RKO (cell line): ENCODE measurements at regions not wholly inside any gene's neighbourhood (a gene's known extent, or its start where the extent isn't known, plus 50 kb on each side); places are given as distances from the start of the nearest gene placed in this dataset.
"Not testable (repeated sequence)": the region's sequence is repeated elsewhere in the genome, so short reads cannot be mapped to it uniquely, and the experiment has no call there.

Source experiments
- DNase-seq: peaks from one replicate; pipeline ENCODE4 v3.0.0-alpha.2; 2016; ENCODE audit warnings: low spot score

GRCh38 chr9:7542693-7543092 is 256.9 kb downstream of the DMAC1 start:
- no peak for DNase-seq

- DNase-seq: no peak
Observed at GRCh38 chr9:7542126-7542525, 257.5 kb downstream of the DMAC1 start.

GRCh38 chr9:7536310-7536939 is 263.2 kb downstream of the DMAC1 start:
- DNase-seq: peak; percentile 56

- DNase-seq: no peak
Observed at GRCh38 chr9:7534211-7534935, 265.2 kb downstream of the DMAC1 start.

- DNase-seq: no peak
Observed at GRCh38 chr9:7533376-7534090, 266.0 kb downstream of the DMAC1 start.

- DNase-seq: no peak
Observed at GRCh38 chr9:7523426-7524043, 276.0 kb downstream of the DMAC1 start.

GRCh38 chr9:7520396-7520795 is 279.2 kb downstream of the DMAC1 start:
- no peak for DNase-seq

- no peak for DNase-seq
Observed at GRCh38 chr9:7516376-7516775, 283.2 kb downstream of the DMAC1 start.

GRCh38 chr9:7510199-7510598 is 289.4 kb downstream of the DMAC1 start:
- no peak for DNase-seq

- no peak for DNase-seq
Observed at GRCh38 chr9:7509576-7510145, 289.9 kb downstream of the DMAC1 start.

GRCh38 chr9:7508516-7508915 is 291.1 kb downstream of the DMAC1 start:
- DNase-seq: no peak

- no peak for DNase-seq
Observed at GRCh38 chr9:7507566-7508270, 291.9 kb downstream of the DMAC1 start.

GRCh38 chr9:7507026-7507425 is 292.6 kb downstream of the DMAC1 start:
- DNase-seq: no peak

GRCh38 chr9:7500521-7500920 is 299.1 kb downstream of the DMAC1 start:
- no peak for DNase-seq

- no peak for DNase-seq
Observed at GRCh38 chr9:7491641-7492040, 307.9 kb downstream of the DMAC1 start.

- no peak for DNase-seq
Observed at GRCh38 chr9:7490317-7491108, 309.1 kb downstream of the DMAC1 start.

- DNase-seq: no peak
Observed at GRCh38 chr9:7489036-7489435, 310.5 kb downstream of the DMAC1 start.

- DNase-seq: not testable (repeated sequence)
Observed at GRCh38 chr9:7484014-7484413, 315.6 kb downstream of the DMAC1 start.

- no peak for DNase-seq
Observed at GRCh38 chr9:7481570-7481969, 318.0 kb downstream of the DMAC1 start.

- DNase-seq: peak; percentile 12
Observed at GRCh38 chr9:7479300-7479699, 320.3 kb downstream of the DMAC1 start.

- DNase-seq: no peak
Observed at GRCh38 chr9:7478646-7479045, 320.9 kb downstream of the DMAC1 start.
